ENCODE measurements at regions not wholly inside any gene's neighbourhood (a gene's known extent, or its start where the extent isn't known, plus 50 kb on each side); places are given as distances from the start of the nearest gene placed in this dataset.

DNA sequence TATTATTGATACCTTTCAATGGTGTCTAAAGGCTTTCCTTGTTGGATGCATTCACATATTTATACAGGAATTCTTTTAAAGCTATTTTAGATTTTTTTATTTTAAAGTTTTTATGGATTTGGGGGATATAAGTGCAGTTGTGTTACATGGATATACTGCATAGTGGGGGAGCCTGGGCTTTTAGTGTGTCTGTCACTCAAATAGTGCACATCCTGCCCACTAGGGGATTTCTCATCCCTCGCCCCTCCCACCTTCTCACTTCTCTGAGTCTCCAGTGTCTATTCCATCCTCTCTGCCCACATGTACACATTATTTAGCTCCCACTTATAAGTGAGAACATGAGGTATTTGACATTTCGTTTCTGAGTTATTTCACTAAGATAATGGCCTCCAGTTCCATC lies 154.0 kb upstream of the MKI67 start:
- TF ChIP-seq, protein P1, sequence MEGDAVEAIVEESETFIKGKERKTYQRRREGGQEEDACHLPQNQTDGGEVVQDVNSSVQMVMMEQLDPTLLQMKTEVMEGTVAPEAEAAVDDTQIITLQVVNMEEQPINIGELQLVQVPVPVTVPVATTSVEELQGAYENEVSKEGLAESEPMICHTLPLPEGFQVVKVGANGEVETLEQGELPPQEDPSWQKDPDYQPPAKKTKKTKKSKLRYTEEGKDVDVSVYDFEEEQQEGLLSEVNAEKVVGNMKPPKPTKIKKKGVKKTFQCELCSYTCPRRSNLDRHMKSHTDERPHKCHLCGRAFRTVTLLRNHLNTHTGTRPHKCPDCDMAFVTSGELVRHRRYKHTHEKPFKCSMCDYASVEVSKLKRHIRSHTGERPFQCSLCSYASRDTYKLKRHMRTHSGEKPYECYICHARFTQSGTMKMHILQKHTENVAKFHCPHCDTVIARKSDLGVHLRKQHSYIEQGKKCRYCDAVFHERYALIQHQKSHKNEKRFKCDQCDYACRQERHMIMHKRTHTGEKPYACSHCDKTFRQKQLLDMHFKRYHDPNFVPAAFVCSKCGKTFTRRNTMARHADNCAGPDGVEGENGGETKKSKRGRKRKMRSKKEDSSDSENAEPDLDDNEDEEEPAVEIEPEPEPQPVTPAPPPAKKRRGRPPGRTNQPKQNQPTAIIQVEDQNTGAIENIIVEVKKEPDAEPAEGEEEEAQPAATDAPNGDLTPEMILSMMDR (IDR thresholded peaks at IDR 0.05): no peak
- no peak for TF ChIP-seq POLR2A (IDR thresholded peaks at IDR 0.05)
